ENCODE measurements at regions not wholly inside any gene's neighbourhood (a gene's known extent, or its start where the extent isn't known, plus 50 kb on each side); places are given as distances from the start of the nearest gene placed in this dataset.

DNA sequence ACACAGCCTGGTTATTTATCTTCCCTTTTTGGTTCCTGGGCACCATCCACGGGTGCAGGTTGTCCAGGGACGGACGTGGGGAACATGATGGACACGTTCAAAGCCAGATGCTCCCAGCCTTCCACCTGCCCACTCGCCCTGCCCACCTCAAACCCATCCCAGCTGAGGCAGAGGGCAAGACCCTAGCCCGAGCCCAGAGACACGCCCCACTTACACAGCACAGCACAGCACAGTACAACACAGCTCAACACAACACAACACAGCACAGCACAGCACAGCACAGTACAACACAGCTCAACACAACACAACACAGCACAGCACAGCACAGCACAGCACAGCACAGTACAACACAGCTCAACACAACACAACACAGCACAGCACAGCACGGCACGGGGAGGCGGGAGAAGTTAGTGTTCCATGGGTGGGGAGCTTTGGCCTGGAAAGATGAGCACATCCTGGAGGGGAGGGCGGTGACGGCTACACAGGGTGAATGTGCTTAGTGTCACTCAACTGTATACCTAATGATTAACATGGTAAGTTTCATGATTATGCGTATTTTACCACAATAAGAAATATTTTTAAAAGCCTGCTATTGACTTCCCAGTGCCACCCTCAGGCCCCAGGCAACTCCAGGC, 1507.5 kb downstream of the BRD1 start:
- Histone ChIP-seq H2AK5ac (ENCODE audit: low read depth, low read length) (no peak overlapping the region), H3K23ac (ENCODE audit: low read depth, low read length) (no peak overlapping the region), H2BK15ac (ENCODE audit: low read depth, low read length) (no peak overlapping the region), H3K9me1 (ENCODE audit: insufficient read depth, low read length) (no peaks in the 10 kb centered on the region), H3K4me2 (ENCODE audit: low read depth, low read length) (no peak overlapping the region), H4K8ac (ENCODE audit: low read depth in 2 of 2, low read length in 2 of 2) (no peak overlapping the region), H3K27me3 (ENCODE audit: control insufficient read depth, insufficient read depth, low read length) (no peaks in the 10 kb centered on the region), H4K20me1 (ENCODE audit: insufficient read depth, low read length) (no peaks in the 10 kb centered on the region), H3K4me3 (ENCODE audit: insufficient read depth, low read depth, low read length) (no peak overlapping the region), H2BK5ac (ENCODE audit: low read depth, low read length, poor library complexity, severe bottlenecking) (no peak overlapping the region), H3K9ac (ENCODE audit: low read depth, low read length) (no peak overlapping the region), H3K79me1 (ENCODE audit: low read depth in 1 of 2, low read length in 2 of 2) (no peaks in the 10 kb centered on the region), H3K18ac (ENCODE audit: low read depth, low read length) (no peak overlapping the region), H3K4me1 (ENCODE audit: control insufficient read depth, insufficient read depth, low read length) (no peaks in the 10 kb centered on the region), H3K14ac (replicated peaks; ENCODE audit: low read depth, low read length) (no peak overlapping the region), H3K9me3 (ENCODE audit: control insufficient read depth, insufficient read depth, low read length) (peaks cover 49% of the 10 kb centered on the region), H4K91ac (ENCODE audit: insufficient read depth, low read depth, low read length) (no peak overlapping the region), H4K5ac (ENCODE audit: low read depth, low read length) (no peak overlapping the region), H3K56ac (ENCODE audit: extremely low read depth, insufficient read depth, low read length) (no peak overlapping the region), H2BK20ac (ENCODE audit: low read depth, low read length) (no peak overlapping the region), H3K36me3 (ENCODE audit: control insufficient read depth, insufficient read depth, low read length) (no peaks in the 10 kb centered on the region), H3K4ac (ENCODE audit: low read depth, low read length) (no peak overlapping the region), H2AK9ac (replicated peaks; ENCODE audit: low read depth, low read length, poor library complexity) (no peak overlapping the region), H2AFZ (replicated peaks; ENCODE audit: low read length, poor library complexity) (no peak overlapping the region), H2BK120ac (ENCODE audit: low read depth, low read length) (no peak overlapping the region), H3K27ac (ENCODE audit: insufficient read depth, low read length) (no peak overlapping the region)
- ATAC-seq (ENCODE audit: low read depth) (no peak), DNase-seq (no peak)
- intact Hi-C loops (cut with micrococcal nuclease): no loop called here
- WGBS, 2 experiments (ENCODE audit: extremely low coverage in 2 of 2, insufficient read length in 1 of 2): 31% methylated on average over 3 of the region's 13 CpGs; no CpG with 5 or more reads in 1 of the 2 experiments
- BruUV-seq (replicated peaks): no TSS peak
- dilution Hi-C loops (cut with HindIII; ENCODE audit: low sequenced_read_pairs, unreplicated experiment): no loop called here
- in situ Hi-C loops (cut with MboI; ENCODE audit: low sequenced_read_pairs): no loop called here
- ChIA-PET POLR2A (ENCODE audit: unreplicated experiment) (no interaction called here), CTCF (no interaction called here)
- TF ChIP-seq RAD21 (IDR thresholded peaks at IDR 0.05; ENCODE audit: low read length) (no peak), CHD1 (IDR thresholded peaks at IDR 0.05; ENCODE audit: low read depth, low read length) (no peak), FOS (IDR thresholded peaks at IDR 0.05; ENCODE audit: low read depth, low read length) (no peak), MAZ (IDR thresholded peaks at IDR 0.05; ENCODE audit: borderline replicate concordance, low read depth, low read length) (no peak), NFE2L2 (IDR thresholded peaks at IDR 0.05; ENCODE audit: low read depth, low read length) (no peak), MXI1 (IDR thresholded peaks at IDR 0.05; ENCODE audit: borderline replicate concordance, low read depth, low read length) (no peak), BHLHE40 (IDR thresholded peaks at IDR 0.05; ENCODE audit: low read depth, low read length) (no peak)

All from IMR-90 (cell line).